ENCODE measurements at regions not wholly inside any gene's neighbourhood (a gene's known extent, or its start where the extent isn't known, plus 50 kb on each side); places are given as distances from the start of the nearest gene placed in this dataset.

GRCh38 chr12:85642808-85643207 lies 193.4 kb downstream of the RASSF9 start:
- WGBS (ENCODE audit: insufficient coverage, low coverage, missing lambda C conversion rate) = 0% methylated on average over 5 of the region's 5 CpGs
- no peak for FAIRE-seq
- POLR2A ChIA-PET = interaction anchor here (0.5 kb wide), 1 partner anchor 89 kb away, joined by 3 read pairs; no protein-coding TSS in a partner anchor
- intact Hi-C loops (cut with micrococcal nuclease) = no loop called here
- no peaks in the 10 kb centered on the region for H3K79me2 ChIP-seq (ENCODE audit: control insufficient read depth, insufficient read depth, low read length)
- BruUV-seq (replicated peaks) = no TSS peak
- H3K9ac ChIP-seq (ENCODE audit: insufficient read depth in 1 of 2, low read depth in 2 of 2, low read length in 2 of 2) = no peak overlapping the region
- ATAC-seq = no peak
- no peak overlapping the region for H3K27ac ChIP-seq (ENCODE audit: extremely low read depth, low read depth, low read length)
- in situ Hi-C loops (cut with MboI) = no loop called here
- no peaks in the 10 kb centered on the region for H3K27me3 ChIP-seq (ENCODE audit: control insufficient read depth in 2 of 2, insufficient read depth in 2 of 2, low read length in 2 of 2)
- DNase-seq (ENCODE audit: extremely low read depth in 1 of 4, low spot score in 3 of 4) = no peak
- H4K20me1 ChIP-seq (replicated peaks; ENCODE audit: control insufficient read depth, insufficient read depth, low read length) = no peaks in the 10 kb centered on the region
- CTCF ChIA-PET (ENCODE audit: low intra/inter-chr PET ratio) = no interaction called here
- no peak overlapping the region for H3K4me3 ChIP-seq
- no peaks in the 10 kb centered on the region for H3K4me1 ChIP-seq (replicated peaks in 1 of 2; ENCODE audit: control insufficient read depth in 2 of 2, insufficient read depth in 2 of 2, low read length in 2 of 2)
- H3K4me2 ChIP-seq (ENCODE audit: insufficient read depth, low read length) = no peak overlapping the region
- H3K9me1 ChIP-seq (ENCODE audit: control insufficient read depth, insufficient read depth, low read length) = no peaks in the 10 kb centered on the region
- no peak for TF ChIP-seq CBX1 (IDR thresholded peaks at IDR 0.05; ENCODE audit: low read depth)
- TF ChIP-seq FOXA3 (CRISPR knock-in tag; conservative IDR thresholded peaks at IDR 0.05 in 1 of 2, IDR thresholded peaks at IDR 0.05 in 1 of 2) = peak in 1 of 2 experiments; percentile 66; a peak in 1 of 4 replicates
- TF ChIP-seq CEBPG (CRISPR knock-in tag; IDR thresholded peaks at IDR 0.05) = peak; percentile 16; the same call in 1 of the 2 replicates
- 0 out of 4 replicates have a peak, but pooled peaks of 1 of the 2 experiments have one; percentile 25 for TF ChIP-seq CEBPG (tag; conservative IDR thresholded peaks at IDR 0.05 in 1 of 2, IDR thresholded peaks at IDR 0.05 in 1 of 2)
- no peak for TF ChIP-seq KLF16 (IDR thresholded peaks at IDR 0.05)
- no peak for TF ChIP-seq TOE1 (IDR thresholded peaks at IDR 0.05; ENCODE audit: borderline replicate concordance)
- TF ChIP-seq TOE1 (CRISPR knock-in tag; IDR thresholded peaks at IDR 0.05; ENCODE audit: borderline replicate concordance, low read depth) = no peak
- TF ChIP-seq ZC3H11A (IDR thresholded peaks at IDR 0.05; ENCODE audit: low read depth, low read length) = no peak
- peaks cover 1% of the 10 kb centered on the region; the same call in 1 of the 2 replicates for H3K9me3 ChIP-seq (replicated peaks; ENCODE audit: control insufficient read depth, insufficient read depth, low read depth, low read length)
- no peak overlapping the region for H2AFZ ChIP-seq (ENCODE audit: low read depth, low read length)
- no peaks in the 10 kb centered on the region for H3K36me3 ChIP-seq (ENCODE audit: control insufficient read depth, insufficient read depth, low read length)

All from K562 (cell line).